ENCODE measurements at regions not wholly inside any gene's neighbourhood (a gene's known extent, or its start where the extent isn't known, plus 50 kb on each side); places are given as distances from the start of the nearest gene placed in this dataset.

- no peak for DNase-seq
Observed at GRCh38 chr6:169854813-169855212, 103.4 kb downstream of the ERMARD start.

- DNase-seq = no peak
Observed at GRCh38 chr6:169854083-169854725, 102.8 kb downstream of the ERMARD start.

- DNase-seq = no peak
Observed at GRCh38 chr6:169853196-169854082, 102.0 kb downstream of the ERMARD start.

- no peak for DNase-seq
Observed at GRCh38 chr6:169852504-169853195, 101.2 kb downstream of the ERMARD start.

GRCh38 chr6:169851641-169852503 lies 100.5 kb downstream of the ERMARD start:
- DNase-seq = no peak

- DNase-seq = no peak
Observed at GRCh38 chr6:169850746-169851145, 99.3 kb downstream of the ERMARD start.

GRCh38 chr6:169850154-169850553 lies 98.7 kb downstream of the ERMARD start:
- no peak for DNase-seq

- no peak for DNase-seq
Observed at GRCh38 chr6:169849396-169849795, 98.0 kb downstream of the ERMARD start.

- DNase-seq = no peak
Observed at GRCh38 chr6:169848946-169849345, 97.5 kb downstream of the ERMARD start.

- no peak for DNase-seq
Observed at GRCh38 chr6:169847901-169848311, 96.5 kb downstream of the ERMARD start.

GRCh38 chr6:169847141-169847674 lies 95.8 kb downstream of the ERMARD start:
- no peak for DNase-seq

- no peak for DNase-seq
Observed at GRCh38 chr6:169846286-169847056, 95.0 kb downstream of the ERMARD start.

- no peak for DNase-seq
Observed at GRCh38 chr6:169845426-169846285, 94.2 kb downstream of the ERMARD start.

- DNase-seq = no peak
Observed at GRCh38 chr6:169844946-169845345, 93.5 kb downstream of the ERMARD start.

- DNase-seq = no peak
Observed at GRCh38 chr6:169843991-169844390, 92.6 kb downstream of the ERMARD start.

GRCh38 chr6:169843110-169843509 lies 91.7 kb downstream of the ERMARD start:
- no peak for DNase-seq

- no peak for DNase-seq
Observed at GRCh38 chr6:169841907-169842606, 90.6 kb downstream of the ERMARD start.

GRCh38 chr6:169841251-169841650 lies 89.8 kb downstream of the ERMARD start:
- no peak for DNase-seq

GRCh38 chr6:169839898-169840631 lies 88.6 kb downstream of the ERMARD start:
- DNase-seq = peak; percentile 10
